Testis (tissue), 2 donors: ENCODE measurements at regions not wholly inside any gene's neighbourhood (a gene's known extent, or its start where the extent isn't known, plus 50 kb on each side); places are given as distances from the start of the nearest gene placed in this dataset.

Source experiments
- CTCF ChIP-seq, 3 experiments: fragments of 450-650 bp in 2 of 3; fragments of 200-600 bp in 1 of 3; sonication (generic) in 1 of 3; IDR thresholded peaks; one replicate each; pipeline ENCODE4 v1.5.1; 2016 to 2019; ENCODE audit warnings: antibody characterized with exemption in 3 of 3, mild to moderate bottlenecking in 2 of 3, moderate library complexity in 1 of 3
- POLR2A ChIP-seq: fragments of 450-650 bp; IDR thresholded peaks from one replicate; pipeline ENCODE4 v1.6.1; 2017; ENCODE audit warnings: antibody characterized with exemption, mild to moderate bottlenecking, moderate library complexity

GRCh38 chrX:127112726-127113125 lies 293.2 kb downstream of the PRR32 start:
- TF ChIP-seq CTCF (IDR thresholded peaks at IDR 0.05) (no peak), POLR2A (no peak)
